CD14-positive monocyte (primary cell): ENCODE measurements at regions not wholly inside any gene's neighbourhood (a gene's known extent, or its start where the extent isn't known, plus 50 kb on each side); places are given as distances from the start of the nearest gene placed in this dataset.

Experiments
- DNase-seq, 3 donors: peaks; one replicate each; pipeline ENCODE4 v3.0.0-alpha.2; 2011 to 2022
- H2AFZ ChIP-seq: 2 replicates; pipeline ENCODE4 v1.6.0; 2012; ENCODE audit warnings: mild to moderate bottlenecking, low read depth, low read length, inconsistent platforms; ENCODE audit not compliant: insufficient read depth, poor library complexity, severe bottlenecking
- H3K27ac ChIP-seq, 2 donors: 1 replicate in 1 of 2; 2 replicates in 1 of 2; pipeline ENCODE4 v1.5.1; 2012 to 2013; ENCODE audit warnings: low read length in 2 of 2, control low read depth in 1 of 2, inconsistent platforms in 1 of 2, low read depth in 1 of 2, mild to moderate bottlenecking in 1 of 2
- H3K27me3 ChIP-seq, 2 donors: one replicate each; pipeline versions ENCODE4 v1.6.0 to v1.6.1; 2011 to 2013; ENCODE audit warnings: low read length in 2 of 2; ENCODE audit not compliant: control insufficient read depth in 2 of 2, insufficient read depth in 2 of 2
- H3K36me3 ChIP-seq, 2 donors: replicated peaks in 1 of 2; 1 replicate in 1 of 2; 2 replicates in 1 of 2; pipeline versions ENCODE4 v1.5.1 to v1.6.1; 2012 to 2013; ENCODE audit warnings: low read length in 2 of 2, control low read depth in 1 of 2, inconsistent platforms in 1 of 2, mild to moderate bottlenecking in 1 of 2; ENCODE audit not compliant: insufficient read depth in 2 of 2, control insufficient read depth in 1 of 2
- H3K4me1 ChIP-seq, 2 donors: 1 replicate in 1 of 2; 2 replicates in 1 of 2; pipeline versions ENCODE4 v1.5.1 to v1.6.1; 2012 to 2013; ENCODE audit warnings: low read length in 2 of 2, control low read depth in 1 of 2, inconsistent platforms in 1 of 2, mild to moderate bottlenecking in 1 of 2, moderate library complexity in 1 of 2; ENCODE audit not compliant: insufficient read depth in 2 of 2, control insufficient read depth in 1 of 2
- H3K4me2 ChIP-seq: replicated peaks from 2 replicates; pipeline ENCODE3; 2012; ENCODE audit warnings: low read length, moderate library complexity, mild to moderate bottlenecking; ENCODE audit not compliant: poor library complexity, severe bottlenecking; ENCODE audit errors: extremely low read depth
- H3K4me3 ChIP-seq, 3 experiments: fragments of 200-600 bp in 1 of 3; sonication (generic) in 1 of 3; replicated peaks in 1 of 3; 1 replicate in 2 of 3; 2 replicates in 1 of 3; pipeline ENCODE4 v1.5.1; 2011 to 2013; ENCODE audit warnings: low read length in 3 of 3, mild to moderate bottlenecking in 3 of 3, control low read depth in 2 of 3, low read depth in 2 of 3, inconsistent platforms in 1 of 3, moderate library complexity in 1 of 3
- H3K79me2 ChIP-seq: 2 replicates; pipeline ENCODE4 v1.6.0; 2012; ENCODE audit warnings: mild to moderate bottlenecking, control low read depth, inconsistent platforms, low read length, moderate library complexity; ENCODE audit not compliant: insufficient read depth
- H3K9ac ChIP-seq: 2 replicates; pipeline ENCODE4 v1.6.0; 2017; ENCODE audit warnings: low read length, mild to moderate bottlenecking; ENCODE audit not compliant: insufficient read depth, poor library complexity, severe bottlenecking
- H3K9me3 ChIP-seq, 2 donors: replicated peaks in 1 of 2; 1 replicate in 1 of 2; 2 replicates in 1 of 2; pipeline versions ENCODE4 v1.5.1 to v1.6.1; 2012 to 2013; ENCODE audit warnings: low read length in 2 of 2, control low read depth in 1 of 2; ENCODE audit not compliant: control insufficient read depth in 1 of 2, insufficient read depth in 1 of 2
- H4K20me1 ChIP-seq: 2 replicates; pipeline ENCODE4 v1.6.0; 2012; ENCODE audit warnings: mild to moderate bottlenecking, low read length, control low read depth, moderate library complexity; ENCODE audit not compliant: insufficient read depth
- H3K27ac Mint-ChIP-seq, 7 donors: one replicate each; pipeline ENCODE4 v1.8.0; 2020; ENCODE audit warnings: mild to moderate bottlenecking in 7 of 7, mixed read lengths in 7 of 7, moderate library complexity in 6 of 7, inconsistent platforms in 2 of 7
- H3K27me3 Mint-ChIP-seq, 3 donors: one replicate each; pipeline ENCODE4 v1.8.0; 2021 to 2022; ENCODE audit warnings: low read depth in 3 of 3, mild to moderate bottlenecking in 3 of 3, mixed read lengths in 3 of 3, moderate library complexity in 3 of 3, inconsistent platforms in 1 of 3
- H3K36me3 Mint-ChIP-seq, 2 donors: one replicate each; pipeline ENCODE4 v1.8.0; 2020; ENCODE audit warnings: mixed read lengths in 2 of 2, inconsistent platforms in 1 of 2, mild to moderate bottlenecking in 1 of 2
- H3K4me1 Mint-ChIP-seq: one replicate; pipeline ENCODE4 v1.8.0; 2020; ENCODE audit warnings: mild to moderate bottlenecking, mixed read lengths
- H3K4me3 Mint-ChIP-seq, 2 donors: one replicate each; pipeline ENCODE4 v1.8.0; 2020; ENCODE audit warnings: mild to moderate bottlenecking in 2 of 2, mixed read lengths in 2 of 2, moderate library complexity in 1 of 2
- H3K9me3 Mint-ChIP-seq, 7 donors: one replicate each; pipeline ENCODE4 v1.8.0; 2020 to 2022; ENCODE audit warnings: mixed read lengths in 7 of 7, mild to moderate bottlenecking in 6 of 7, moderate library complexity in 6 of 7, inconsistent platforms in 2 of 7
- CTCF ChIP-seq: fragments of 200-600 bp; IDR thresholded peaks from one replicate; pipeline ENCODE4 v1.8.0; 2022; ENCODE audit warnings: antibody characterized with exemption, mild to moderate bottlenecking
- WGBS: methylation state at CpG from one replicate; pipeline ENCODE4 v1.1.5; 2013; ENCODE audit warnings: missing lambda C conversion rate; ENCODE audit not compliant: insufficient coverage; 5-methylcytosine and 5-hydroxymethylcytosine counted together
- intact Hi-C, 2 donors: fragments of 100-400 bp; cut with micrococcal nuclease; formaldehyde crosslinking; loops; one replicate each; pipeline versions ENCODE4 v1.15.0 to v1.15.1; 2023

GRCh38 chr5:71914281-71914680, 193.0 kb upstream of the MAP1B start:
- intact Hi-C loops = no loop called here
- Histone ChIP-seq H3K79me2 (no peaks in the 10 kb centered on the region), H3K9ac (no peak overlapping the region), H4K20me1 (no peaks in the 10 kb centered on the region), H2AFZ (no peak overlapping the region), H3K27ac (no peak overlapping the region), H3K9me3 (peaks cover 0 to 7% of the 10 kb centered on the region in 2 donors), H3K4me2 (no peak overlapping the region), H3K4me3 (no peak overlapping the region), H3K4me1 (no peaks in the 10 kb centered on the region), H3K36me3 (no peaks in the 10 kb centered on the region), H3K27me3 (no peaks in the 10 kb centered on the region)
- Mint-ChIP-seq H3K4me1 (no peaks in the 10 kb centered on the region), H3K4me3 (no peak overlapping the region), H3K27me3 (no peaks in the 10 kb centered on the region), H3K27ac (no peak overlapping the region), H3K9me3 (peaks cover 2 to 11% (median 7%) of the 10 kb centered on the region in 7 donors), H3K36me3 (no peaks in the 10 kb centered on the region)
- DNase-seq = no peak
- no CpG with 5 or more reads among the region's 2 CpGs for WGBS
- TF ChIP-seq CTCF = no peak

GRCh38 chr5:71922584-71923106, 184.6 kb upstream of the MAP1B start:
- no peak overlapping the region for H3K27ac Mint-ChIP-seq
- no peak overlapping the region for H2AFZ ChIP-seq

More at GRCh38 chr5:71922584-71923106, 184.6 kb upstream of the MAP1B start:
- Histone ChIP-seq H3K27ac (no peak overlapping the region), H3K36me3 (no peaks in the 10 kb centered on the region), H3K4me2 (no peak overlapping the region), H3K4me1 (no peaks in the 10 kb centered on the region), H4K20me1 (no peaks in the 10 kb centered on the region), H3K9me3 (peaks cover 4 to 5% of the 10 kb centered on the region in 2 donors), H3K27me3 (no peaks in the 10 kb centered on the region), H3K4me3 (no peak overlapping the region), H3K9ac (no peak overlapping the region), H3K79me2 (no peaks in the 10 kb centered on the region)
- no peaks in the 10 kb centered on the region for H3K36me3 Mint-ChIP-seq
- peaks cover 0 to 1% (median 0%) of the 10 kb centered on the region in 3 donors for H3K27me3 Mint-ChIP-seq
- TF ChIP-seq CTCF = no peak
- H3K4me1 Mint-ChIP-seq = peaks cover 2% of the 10 kb centered on the region
- intact Hi-C loops = no loop called here
- DNase-seq = no peak
- H3K4me3 Mint-ChIP-seq = no peak overlapping the region
- H3K9me3 Mint-ChIP-seq = peaks cover 1 to 7% (median 4%) of the 10 kb centered on the region in 7 donors
